ENCODE measurements at regions not wholly inside any gene's neighbourhood (a gene's known extent, or its start where the extent isn't known, plus 50 kb on each side); places are given as distances from the start of the nearest gene placed in this dataset.

GRCh38 chr19:27792576-27793127 is 1420.3 kb downstream of the UQCRFS1 start:
- H3K27ac ChIP-seq (ENCODE audit: poor library complexity, severe bottlenecking), result peak overlapping the region; percentile 79
- no peak for DNase-seq (ENCODE audit: low spot score)

GRCh38 chr19:27780367-27781075 is 1432.4 kb downstream of the UQCRFS1 start:
- Histone ChIP-seq H3K27ac (ENCODE audit: poor library complexity, severe bottlenecking) (no peak overlapping the region), H3K9me3 (ENCODE audit: severe bottlenecking) (no peaks in the 10 kb centered on the region), H3K4me3 (ENCODE audit: severe bottlenecking) (no peak overlapping the region), H3K4me1 (ENCODE audit: insufficient read depth, poor library complexity, severe bottlenecking) (no peaks in the 10 kb centered on the region), H3K36me3 (ENCODE audit: low read depth) (peaks cover 9% of the 10 kb centered on the region), H3K27me3 (ENCODE audit: insufficient read depth, poor library complexity, severe bottlenecking) (no peaks in the 10 kb centered on the region)
- ATAC-seq (ENCODE audit: low read depth), result no peak
- TF ChIP-seq CTCF (IDR thresholded peaks at IDR 0.05; ENCODE audit: poor library complexity, severe bottlenecking), result no peak
- no peak for DNase-seq (ENCODE audit: low spot score)

More at GRCh38 chr19:27792576-27793127, 1420.3 kb downstream of the UQCRFS1 start:
- no peak for ATAC-seq (ENCODE audit: low read depth)
- Histone ChIP-seq H3K4me3 (ENCODE audit: severe bottlenecking) (peak overlapping the region; percentile 73), H3K27me3 (ENCODE audit: insufficient read depth, poor library complexity, severe bottlenecking) (no peaks in the 10 kb centered on the region), H3K4me1 (ENCODE audit: insufficient read depth, poor library complexity, severe bottlenecking) (no peaks in the 10 kb centered on the region), H3K36me3 (ENCODE audit: low read depth) (peaks cover 37% of the 10 kb centered on the region), H3K9me3 (ENCODE audit: severe bottlenecking) (no peaks in the 10 kb centered on the region)
- TF ChIP-seq CTCF (IDR thresholded peaks at IDR 0.05; ENCODE audit: poor library complexity, severe bottlenecking), result no peak

- no peak for TF ChIP-seq CTCF (IDR thresholded peaks at IDR 0.05; ENCODE audit: poor library complexity, severe bottlenecking)
- Histone ChIP-seq H3K4me1 (ENCODE audit: insufficient read depth, poor library complexity, severe bottlenecking) (no peaks in the 10 kb centered on the region), H3K27ac (ENCODE audit: poor library complexity, severe bottlenecking) (no peak overlapping the region), H3K27me3 (ENCODE audit: insufficient read depth, poor library complexity, severe bottlenecking) (no peaks in the 10 kb centered on the region), H3K9me3 (ENCODE audit: severe bottlenecking) (no peaks in the 10 kb centered on the region), H3K36me3 (ENCODE audit: low read depth) (peaks cover 14% of the 10 kb centered on the region), H3K4me3 (ENCODE audit: severe bottlenecking) (no peak overlapping the region)
- DNase-seq (ENCODE audit: low spot score) (no peak), ATAC-seq (ENCODE audit: low read depth) (no peak)
These were observed 1433.0 kb downstream of the UQCRFS1 start for GRCh38 chr19:27779954-27780353.

- Histone ChIP-seq H3K4me1 (ENCODE audit: insufficient read depth, poor library complexity, severe bottlenecking) (no peaks in the 10 kb centered on the region), H3K9me3 (ENCODE audit: severe bottlenecking) (peaks cover 4% of the 10 kb centered on the region), H3K4me3 (ENCODE audit: severe bottlenecking) (no peak overlapping the region), H3K27ac (ENCODE audit: poor library complexity, severe bottlenecking) (no peak overlapping the region), H3K36me3 (ENCODE audit: low read depth) (peaks cover 21% of the 10 kb centered on the region), H3K27me3 (ENCODE audit: insufficient read depth, poor library complexity, severe bottlenecking) (no peaks in the 10 kb centered on the region)
- TF ChIP-seq CTCF (IDR thresholded peaks at IDR 0.05; ENCODE audit: poor library complexity, severe bottlenecking), result no peak
- DNase-seq (ENCODE audit: low spot score), result no peak
- no peak for ATAC-seq (ENCODE audit: low read depth)
These were observed 1435.2 kb downstream of the UQCRFS1 start for GRCh38 chr19:27777726-27778125.

GRCh38 chr19:27777242-27777641 is 1435.7 kb downstream of the UQCRFS1 start:
- Histone ChIP-seq H3K27ac (ENCODE audit: poor library complexity, severe bottlenecking) (no peak overlapping the region), H3K4me3 (ENCODE audit: severe bottlenecking) (no peak overlapping the region), H3K9me3 (ENCODE audit: severe bottlenecking) (peaks cover 7% of the 10 kb centered on the region), H3K27me3 (ENCODE audit: insufficient read depth, poor library complexity, severe bottlenecking) (no peaks in the 10 kb centered on the region), H3K36me3 (ENCODE audit: low read depth) (peaks cover 21% of the 10 kb centered on the region), H3K4me1 (ENCODE audit: insufficient read depth, poor library complexity, severe bottlenecking) (no peaks in the 10 kb centered on the region)
- ATAC-seq (ENCODE audit: low read depth) (no peak), DNase-seq (ENCODE audit: low spot score) (no peak)
- no peak for TF ChIP-seq CTCF (IDR thresholded peaks at IDR 0.05; ENCODE audit: poor library complexity, severe bottlenecking)
